HG03342 (cell line): ENCODE measurements at regions not wholly inside any gene's neighbourhood (a gene's known extent, or its start where the extent isn't known, plus 50 kb on each side); places are given as distances from the start of the nearest gene placed in this dataset.

Experiments
- ATAC-seq: cut with Tn5 transposase; IDR thresholded peaks from one replicate; pipeline ENCODE4 v1.9.1; 2021; ENCODE audit warnings: mild to moderate bottlenecking, moderate library complexity; ENCODE audit not compliant: unreplicated experiment

DNA sequence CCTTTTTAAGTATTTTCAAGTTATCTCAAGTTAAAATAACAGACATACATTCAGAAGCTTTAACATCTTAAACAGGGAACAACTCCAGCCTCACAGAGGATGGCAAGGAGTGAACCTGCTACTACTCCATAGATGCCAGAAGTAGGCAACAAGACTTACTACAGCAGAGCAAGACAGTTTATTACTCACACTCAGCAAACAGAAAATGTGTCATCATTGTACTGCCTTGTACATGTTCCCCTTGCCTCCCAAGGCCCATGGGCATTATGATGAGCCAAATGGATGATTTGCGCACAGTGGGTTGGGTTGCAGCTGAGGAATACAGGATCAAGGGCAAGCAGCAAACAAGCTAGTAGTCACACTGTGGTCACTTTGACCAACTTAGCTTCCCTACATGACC, 80.6 kb upstream of the VRK2 start:
- ATAC-seq = no peak

DNA sequence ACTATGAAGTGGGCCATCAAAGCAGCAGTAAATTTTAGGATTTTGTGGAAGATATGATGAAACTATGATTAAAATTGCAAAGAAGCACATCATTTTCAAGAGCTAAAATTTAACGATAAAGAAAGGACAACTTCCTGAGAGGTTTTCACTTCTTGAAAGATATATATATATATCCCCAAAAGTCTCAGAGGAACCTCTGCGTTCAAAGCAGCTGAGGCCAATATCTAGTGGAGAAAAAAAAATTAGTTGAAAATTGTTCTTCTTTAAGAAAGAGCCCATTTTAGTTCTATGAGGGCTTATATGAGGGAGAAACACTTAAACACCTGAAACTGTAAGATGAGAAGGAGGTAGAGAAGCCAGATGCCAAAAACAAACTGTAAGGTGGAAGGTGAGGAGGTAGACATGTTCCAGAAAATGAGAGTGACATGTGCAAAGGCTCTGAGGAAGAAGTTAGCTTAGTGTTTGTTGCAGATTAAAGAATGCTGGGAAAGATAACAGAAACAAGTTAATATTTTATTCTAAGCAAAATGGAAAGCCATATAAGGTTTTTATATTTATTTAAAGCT, 72.9 kb upstream of the VRK2 start:
- no peak for ATAC-seq

- ATAC-seq = no peak
Measured at GRCh38 chr2:57979158-57979557, 67.4 kb upstream of the VRK2 start.

DNA sequence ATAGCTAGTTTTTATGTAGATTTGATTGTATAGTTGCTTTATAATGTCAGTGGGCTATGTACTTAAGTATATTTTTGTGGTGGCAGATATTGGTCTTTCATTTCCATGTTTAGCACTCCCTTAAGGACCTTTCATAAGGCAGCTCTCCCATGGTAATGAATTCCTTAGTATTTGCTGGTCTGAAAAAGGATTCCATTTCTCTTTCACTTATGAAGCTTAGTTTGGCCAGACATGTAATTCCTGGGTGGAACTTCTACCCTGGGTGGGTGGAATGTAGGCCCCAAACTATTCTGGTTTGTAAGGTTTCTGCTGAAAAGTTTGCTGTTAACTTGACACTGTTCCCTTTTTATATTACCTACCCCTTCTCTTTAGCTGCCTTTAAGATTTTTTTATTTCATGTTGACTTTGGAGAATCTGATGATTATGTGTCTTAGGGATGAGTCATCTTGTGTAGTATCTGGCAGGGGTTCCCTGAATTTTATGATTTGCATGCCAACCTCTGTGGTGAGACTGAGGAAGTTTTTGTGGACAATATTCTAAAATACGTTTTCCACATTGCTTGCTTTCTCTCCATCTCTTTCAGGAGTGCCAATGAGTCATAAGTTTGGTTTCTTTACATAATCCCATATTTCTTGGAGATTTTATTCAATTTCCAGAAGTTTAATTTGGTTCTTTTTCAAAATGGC, 65.4 kb upstream of the VRK2 start:
- ATAC-seq = no peak

DNA sequence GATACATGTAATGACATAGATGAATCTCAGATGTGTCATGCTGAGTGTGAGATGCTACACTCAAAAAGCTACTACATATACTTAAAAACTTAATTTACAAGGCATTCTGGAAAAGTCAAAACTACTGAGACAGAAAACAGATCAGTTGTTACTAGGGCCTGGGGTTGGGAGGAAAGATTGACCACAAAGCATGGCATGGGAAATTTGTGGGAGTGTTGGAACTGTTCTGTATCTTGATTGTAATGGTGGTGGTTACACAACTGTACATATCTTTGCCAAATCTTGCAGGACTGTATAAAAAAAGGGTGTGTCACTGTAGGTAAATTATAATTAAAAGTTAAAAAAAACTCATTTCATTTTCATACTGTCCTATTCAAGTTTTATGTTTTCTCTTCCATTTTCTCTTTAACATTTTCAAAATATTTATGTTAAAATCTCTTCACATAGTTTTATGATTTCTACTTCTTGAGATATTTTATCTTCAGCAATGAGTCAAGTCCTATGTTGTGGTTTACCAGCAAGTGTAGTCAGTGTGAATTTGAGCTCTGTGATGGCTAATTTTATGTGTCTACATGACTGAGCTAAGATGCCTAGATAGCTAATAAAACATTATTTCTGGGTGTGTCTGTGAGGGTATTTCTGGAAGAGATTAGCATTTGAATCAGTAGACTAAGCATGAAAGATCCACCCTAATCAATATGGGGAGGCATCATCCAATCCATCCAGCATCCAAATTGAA, 58.6 kb upstream of the VRK2 start:
- ATAC-seq = no peak

DNA sequence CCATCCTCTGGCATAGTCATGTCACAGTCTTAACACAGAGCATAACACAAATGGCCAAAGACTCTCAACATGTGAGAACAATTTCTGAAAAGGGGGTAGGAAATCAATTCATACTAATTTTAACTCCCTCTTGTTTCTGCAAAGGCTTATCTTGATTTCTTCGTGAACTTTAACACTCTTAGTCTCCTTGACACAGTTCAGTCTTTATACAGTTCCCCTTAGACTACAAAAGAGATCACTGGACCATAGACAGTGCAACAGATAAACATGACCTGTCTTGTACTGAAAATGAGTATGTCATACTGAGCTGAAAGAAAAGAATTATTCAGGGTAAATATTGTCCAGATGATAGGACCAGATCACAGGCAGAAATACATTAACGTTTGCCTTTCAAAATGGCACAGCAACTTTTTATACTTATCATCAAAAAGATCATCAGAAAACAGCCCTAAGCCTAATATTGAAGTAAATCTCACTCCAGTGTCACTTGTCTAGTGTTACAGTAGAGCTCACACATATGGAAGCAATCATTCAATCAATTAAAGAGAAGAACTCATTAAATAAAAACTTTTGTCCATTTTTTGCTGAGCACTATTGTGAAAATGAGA, 56.4 kb upstream of the VRK2 start:
- no peak for ATAC-seq
